GM18499 (cell line): ENCODE measurements at regions not wholly inside any gene's neighbourhood (a gene's known extent, or its start where the extent isn't known, plus 50 kb on each side); places are given as distances from the start of the nearest gene placed in this dataset.

Source experiments
- ATAC-seq: cut with Tn5 transposase; IDR thresholded peaks from one replicate; pipeline ENCODE4 v1.9.1; 2021; ENCODE audit warnings: moderate number of reproducible peaks; ENCODE audit not compliant: insufficient read depth, unreplicated experiment

DNA sequence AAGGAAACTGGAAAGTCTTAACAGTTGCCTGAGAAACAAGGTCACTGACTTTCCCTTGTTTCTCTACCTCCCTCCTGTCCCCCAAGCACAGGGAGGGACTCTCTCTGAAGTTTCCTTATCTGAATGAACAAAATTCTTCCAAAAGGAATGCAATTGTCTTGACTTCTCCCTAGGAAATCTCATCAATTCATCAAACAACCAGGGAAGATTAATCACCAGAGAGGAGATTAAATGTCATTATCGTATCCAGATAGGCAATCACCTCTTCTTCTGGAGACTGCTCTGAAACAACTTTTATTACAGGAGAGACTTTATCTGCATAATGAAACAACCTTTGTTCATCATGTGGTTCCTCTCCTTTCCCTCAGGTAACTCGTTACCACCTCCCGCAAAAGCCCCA, 431.4 kb downstream of the SLC16A7 start:
- ATAC-seq: no peak

GRCh38 chr12:60034147-60034546, 438.3 kb downstream of the SLC16A7 start:
- ATAC-seq: no peak

GRCh38 chr12:60035835-60036234, 440.0 kb downstream of the SLC16A7 start:
- no peak for ATAC-seq

- no peak for ATAC-seq
Measured at GRCh38 chr12:60042835-60043234, 447.0 kb downstream of the SLC16A7 start.

GRCh38 chr12:60043236-60043635, 447.4 kb downstream of the SLC16A7 start:
- no peak for ATAC-seq

GRCh38 chr12:60052483-60052882, 456.7 kb downstream of the SLC16A7 start:
- ATAC-seq: no peak

DNA sequence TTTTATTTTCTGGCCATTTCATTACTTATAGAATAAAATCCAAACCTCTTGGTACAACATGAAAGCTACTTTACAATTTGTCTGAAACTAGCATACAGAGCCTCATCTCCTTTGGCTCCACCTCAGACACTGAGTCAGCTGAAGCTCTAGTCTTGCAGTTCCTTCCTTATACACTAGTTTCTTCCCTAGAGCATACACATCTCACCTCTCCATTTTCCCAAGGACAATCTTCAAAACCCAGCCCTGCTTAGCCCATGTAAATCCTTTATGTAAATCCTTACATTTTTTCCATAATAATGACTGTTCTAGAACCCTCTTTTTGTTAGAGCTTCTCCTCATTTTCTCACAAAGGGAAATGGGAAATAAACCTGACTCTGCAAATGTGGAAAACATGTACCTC, 463.4 kb downstream of the SLC16A7 start:
- ATAC-seq: no peak

GRCh38 chr12:60066655-60067054, 470.8 kb downstream of the SLC16A7 start:
- ATAC-seq: no peak

DNA sequence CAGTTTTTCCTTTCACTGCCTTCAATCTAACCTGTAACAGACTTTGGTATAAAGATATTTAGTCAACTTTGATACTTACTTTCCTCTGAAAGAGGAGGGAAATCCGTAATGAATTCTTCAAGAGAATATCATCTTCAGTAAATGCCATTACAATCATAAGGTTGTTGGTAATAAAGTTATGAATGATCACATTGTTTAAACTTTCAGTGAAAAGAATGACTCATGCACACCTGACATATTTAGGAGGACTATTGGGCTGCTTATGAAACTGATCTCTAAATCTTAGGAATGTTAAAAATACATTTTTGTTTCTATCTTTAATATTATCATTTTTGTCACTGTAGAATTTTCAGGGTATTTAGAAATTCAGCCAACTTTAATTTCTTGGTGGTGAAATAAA, 474.7 kb downstream of the SLC16A7 start:
- ATAC-seq: no peak

DNA sequence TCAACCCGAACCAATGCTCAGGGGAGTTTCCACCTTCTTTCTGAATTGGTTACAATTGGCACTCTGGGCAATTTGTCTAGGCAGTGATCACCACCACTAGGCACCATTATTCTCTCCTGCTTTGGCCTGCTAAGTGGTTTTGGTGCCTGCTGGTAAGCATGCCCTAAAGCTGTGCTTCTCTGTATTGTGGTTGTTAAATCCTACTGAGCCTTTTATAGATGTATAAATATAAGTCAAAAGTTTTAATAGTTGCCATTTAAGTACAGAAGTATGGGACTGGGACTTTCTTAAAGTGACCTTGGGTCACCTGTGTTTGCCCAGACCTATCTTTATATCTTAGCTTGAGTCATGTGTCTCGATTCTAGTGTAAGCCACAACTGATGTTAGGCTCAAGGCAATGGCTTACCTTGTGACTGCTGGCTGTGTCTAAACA, 475.9 kb downstream of the SLC16A7 start:
- ATAC-seq: no peak

DNA sequence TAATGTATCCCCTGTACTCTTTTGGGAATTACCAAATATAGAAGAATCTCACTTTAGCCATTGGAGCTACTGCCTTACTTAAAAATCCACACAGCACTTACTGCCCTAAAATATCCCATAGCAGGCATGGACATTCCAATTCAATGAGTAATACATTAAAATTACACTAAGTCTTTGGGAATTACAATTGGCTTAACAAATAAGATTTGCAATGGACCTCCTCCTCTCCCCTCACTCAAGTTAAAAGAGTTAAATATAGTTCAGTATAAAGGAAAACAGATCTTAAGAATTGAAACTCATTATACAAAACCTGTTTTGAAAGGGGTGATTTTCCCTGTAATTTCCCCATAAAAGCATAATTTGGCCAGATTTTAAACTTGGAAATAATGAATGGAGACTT, 477.1 kb downstream of the SLC16A7 start:
- ATAC-seq: no peak

DNA sequence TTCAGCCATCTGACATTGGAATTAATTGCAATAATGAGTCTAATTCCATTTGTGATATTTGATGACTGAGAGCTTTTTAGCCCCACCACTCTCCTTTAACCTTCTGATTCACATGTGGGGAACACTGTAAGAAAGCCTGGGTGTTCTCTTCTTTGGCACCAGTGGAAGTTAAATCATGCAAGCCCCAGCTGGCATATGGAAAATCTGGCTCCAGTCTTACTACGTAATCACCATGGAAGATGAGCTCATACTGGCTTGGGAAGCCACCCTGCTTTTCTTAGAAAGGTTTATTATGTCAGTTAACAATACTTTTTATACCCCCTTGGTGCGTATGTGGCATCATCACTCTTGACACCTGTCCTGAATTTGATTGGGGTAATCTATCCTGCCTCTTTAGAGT, 479.3 kb downstream of the SLC16A7 start:
- ATAC-seq: no peak

- ATAC-seq: no peak
Measured at GRCh38 chr12:60078026-60078425, 482.2 kb downstream of the SLC16A7 start.

DNA sequence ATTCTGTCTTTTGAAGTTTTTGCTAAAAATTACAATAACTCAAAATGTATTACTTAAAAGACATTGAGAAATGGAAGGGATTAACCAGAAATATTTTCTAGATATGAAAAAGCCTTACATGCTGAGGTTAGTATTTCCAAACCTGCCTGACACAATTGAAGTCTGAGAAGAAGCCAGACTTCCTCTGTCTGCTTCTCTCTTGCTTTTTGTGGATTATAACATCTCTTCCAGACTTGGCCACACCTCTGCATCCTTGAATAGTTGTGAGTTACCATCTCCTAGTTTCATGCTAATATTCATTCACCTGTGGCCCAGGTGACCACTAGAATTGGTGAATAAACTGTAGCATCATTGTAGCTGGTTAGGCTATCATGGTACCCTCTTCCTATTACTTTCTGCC, 497.6 kb downstream of the SLC16A7 start:
- no peak for ATAC-seq

DNA sequence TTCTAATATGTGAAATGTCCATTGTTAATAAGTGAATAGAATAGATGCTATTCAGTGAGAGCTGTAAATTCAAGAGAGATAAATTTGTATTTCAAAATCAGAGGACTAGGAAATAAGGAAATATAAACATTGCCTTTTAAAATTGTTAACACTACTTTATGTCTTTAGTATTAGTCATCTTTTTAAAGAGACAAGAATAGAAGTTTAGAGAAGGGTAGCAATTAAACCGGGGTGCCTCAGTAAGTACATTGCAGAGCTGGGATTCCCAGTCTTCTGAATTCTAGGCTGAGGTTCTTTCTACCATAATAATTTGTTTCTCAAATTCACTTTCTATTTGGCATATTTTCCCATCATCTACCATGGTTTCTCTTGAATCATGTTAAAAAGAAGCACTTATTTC, 498.6 kb downstream of the SLC16A7 start:
- no peak for ATAC-seq

GRCh38 chr12:60096727-60097126, 500.9 kb downstream of the SLC16A7 start:
- no peak for ATAC-seq

- no peak for ATAC-seq
Measured at GRCh38 chr12:60100160-60100559, 504.3 kb downstream of the SLC16A7 start.

DNA sequence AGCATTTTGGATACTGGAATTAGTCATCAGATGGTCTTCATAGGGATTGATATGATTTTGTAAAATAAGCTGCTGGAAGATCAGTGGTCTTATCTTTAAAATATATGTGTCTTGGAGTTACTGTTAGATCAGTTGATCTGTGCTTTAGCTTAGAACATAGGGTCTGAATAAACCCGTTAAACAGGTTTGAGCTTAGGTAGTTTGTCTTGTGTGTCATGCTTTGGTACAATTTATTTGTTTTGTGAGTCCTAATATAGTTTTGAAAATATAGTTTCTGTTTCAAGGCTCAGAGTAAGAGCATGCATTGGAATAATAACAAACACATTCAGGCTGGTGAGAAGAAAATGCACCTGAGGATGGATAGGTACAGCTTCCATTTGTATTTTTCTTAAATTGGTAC, 505.0 kb downstream of the SLC16A7 start:
- ATAC-seq: no peak

GRCh38 chr12:60101715-60102114, 505.9 kb downstream of the SLC16A7 start:
- no peak for ATAC-seq

- ATAC-seq: no peak
Measured at GRCh38 chr12:60106214-60106613, 510.4 kb downstream of the SLC16A7 start.

DNA sequence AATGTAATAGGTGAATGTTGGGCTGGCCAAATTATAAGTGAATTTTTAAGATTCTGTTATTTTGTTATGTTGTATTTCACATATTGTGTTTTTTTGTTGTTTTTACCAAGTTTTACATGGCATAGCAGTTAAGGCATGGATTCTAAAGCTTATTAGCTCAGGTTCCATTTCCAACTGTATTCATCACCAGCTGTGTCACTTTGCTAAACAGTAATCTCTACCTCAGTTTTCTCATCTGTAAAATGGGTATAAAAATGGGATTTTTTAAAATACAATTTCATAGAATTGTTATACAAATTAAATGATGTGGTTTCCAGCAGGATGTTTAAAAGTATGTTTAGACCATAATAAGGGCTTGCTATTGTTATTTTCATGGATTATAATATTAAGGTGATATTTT, 512.2 kb downstream of the SLC16A7 start:
- ATAC-seq: no peak

DNA sequence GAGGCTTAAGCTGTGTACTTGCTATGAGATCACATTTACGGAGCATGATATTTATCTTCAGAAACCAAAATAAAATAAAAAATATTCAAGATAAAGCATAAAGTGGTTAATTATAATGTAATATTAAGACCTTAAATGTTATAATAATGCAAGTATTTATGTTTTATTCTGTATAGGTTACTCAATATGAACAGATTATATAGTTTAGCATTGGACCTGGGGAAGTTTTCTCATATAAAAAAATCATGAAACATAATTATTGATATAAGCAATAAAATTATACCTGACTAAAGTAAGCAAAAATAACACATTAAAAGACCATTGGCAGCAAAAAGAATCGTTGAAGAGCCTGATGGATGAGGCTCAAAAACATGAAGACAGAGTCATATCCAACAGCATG, 516.2 kb downstream of the SLC16A7 start:
- ATAC-seq: no peak

DNA sequence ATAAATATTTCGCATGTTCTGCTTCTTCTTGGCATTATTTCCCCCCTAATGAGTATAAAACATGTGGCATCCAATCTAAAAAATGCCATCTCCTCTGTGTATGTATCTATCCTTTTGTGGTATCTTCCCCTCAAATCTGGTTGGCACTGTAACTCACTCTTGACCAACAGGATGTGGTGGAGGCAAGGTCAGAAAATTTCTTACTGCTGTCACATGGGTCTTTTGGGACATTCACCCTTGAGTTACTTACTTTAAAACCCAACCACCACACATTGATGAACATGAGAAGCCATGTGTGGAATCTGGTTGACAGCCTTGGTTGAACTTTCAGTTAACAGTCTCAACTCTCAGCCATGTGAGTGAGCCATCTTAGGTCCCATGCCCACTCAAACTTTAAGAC, 516.9 kb downstream of the SLC16A7 start:
- no peak for ATAC-seq
